GM21619 (cell line): ENCODE measurements at regions not wholly inside any gene's neighbourhood (a gene's known extent, or its start where the extent isn't known, plus 50 kb on each side); places are given as distances from the start of the nearest gene placed in this dataset.

Experiments
- ATAC-seq: cut with Tn5 transposase; IDR thresholded peaks from one replicate; pipeline ENCODE4 v1.9.1; 2021; ENCODE audit not compliant: unreplicated experiment

DNA sequence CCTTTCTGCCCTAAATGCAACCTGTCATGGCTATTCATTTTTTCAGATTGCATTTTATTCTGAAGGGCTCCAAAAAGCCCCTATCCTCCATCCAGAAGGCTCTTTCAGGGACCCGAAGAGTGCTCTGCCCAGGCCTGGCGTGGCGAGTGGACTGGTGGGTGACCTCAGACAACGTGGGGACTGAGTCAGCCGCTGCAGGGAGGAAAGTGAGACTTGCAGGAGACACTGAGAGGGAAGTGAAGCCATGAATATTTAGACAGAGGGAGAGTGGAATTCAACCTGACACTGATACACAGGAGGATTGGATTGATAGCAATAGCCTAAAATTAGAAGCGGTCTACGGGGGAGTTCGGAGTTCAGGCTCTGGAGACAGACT, 63.6 kb upstream of the SIX2 start:
- ATAC-seq: no peak

DNA sequence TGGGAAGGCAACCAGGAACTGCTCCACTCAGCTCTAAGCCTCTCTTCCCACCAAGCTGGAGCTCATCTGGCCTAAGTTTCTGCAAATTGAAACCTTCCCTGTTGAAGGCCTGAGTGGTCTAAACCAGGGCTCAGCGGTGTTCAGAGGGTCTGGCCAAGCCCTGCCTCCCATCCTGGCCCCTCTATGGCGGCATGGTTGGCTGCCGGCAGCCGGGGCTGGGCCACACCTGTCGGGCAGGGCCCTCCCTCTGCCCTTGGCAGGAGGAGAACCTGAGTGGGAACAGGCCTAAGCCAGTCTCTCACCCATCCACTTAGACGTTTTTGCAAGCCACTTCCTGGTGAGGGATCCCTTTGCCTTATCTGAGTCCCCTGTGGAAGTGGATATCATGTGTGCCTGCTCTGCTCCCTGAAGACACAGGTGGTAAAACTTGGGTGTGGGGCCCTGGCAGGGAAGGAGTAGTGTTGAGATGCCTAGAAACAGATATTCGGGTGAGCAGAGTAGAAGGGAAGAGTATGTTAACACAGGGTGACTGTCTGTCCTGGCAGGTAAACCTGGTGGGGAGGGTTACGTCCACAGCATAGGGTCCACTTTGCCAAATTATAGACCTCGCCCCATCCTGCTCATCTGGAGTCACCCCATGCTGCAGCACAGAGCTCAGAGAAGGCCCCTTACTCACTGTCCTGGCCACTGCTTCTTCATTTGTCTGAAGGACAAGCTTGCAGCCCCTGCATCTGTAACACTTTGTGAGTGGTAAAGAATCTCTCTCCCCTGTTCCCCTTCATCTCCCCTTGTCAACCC, 63.0 kb upstream of the SIX2 start:
- ATAC-seq: no peak

DNA sequence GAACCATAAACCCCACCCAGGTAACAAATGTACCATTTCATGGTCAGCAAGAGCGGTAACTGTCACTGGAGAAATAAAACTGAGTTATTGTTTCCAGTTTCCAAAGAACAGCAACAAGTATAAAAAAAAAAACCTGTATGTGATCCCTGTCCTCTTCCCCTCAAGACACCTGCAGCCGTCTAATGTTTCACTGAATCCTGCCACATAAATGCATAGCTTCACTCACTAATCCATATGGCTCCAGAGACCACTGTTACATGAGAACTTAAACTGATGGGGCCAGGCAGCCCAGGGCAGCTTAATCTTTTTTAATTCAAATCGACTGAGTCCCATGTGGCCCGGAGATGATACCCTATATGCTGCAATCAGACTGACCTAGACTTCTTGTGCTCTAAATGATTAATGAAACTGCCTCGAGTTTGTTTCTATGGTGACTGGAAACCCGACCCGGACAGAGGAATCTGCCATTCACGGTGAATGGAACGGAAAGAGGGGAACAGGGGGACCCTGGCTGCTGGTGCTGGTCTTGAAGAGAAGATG, 60.9 kb upstream of the SIX2 start:
- ATAC-seq: no peak

GRCh38 chr2:45069684-45070083, 60.4 kb upstream of the SIX2 start:
- ATAC-seq: no peak

DNA sequence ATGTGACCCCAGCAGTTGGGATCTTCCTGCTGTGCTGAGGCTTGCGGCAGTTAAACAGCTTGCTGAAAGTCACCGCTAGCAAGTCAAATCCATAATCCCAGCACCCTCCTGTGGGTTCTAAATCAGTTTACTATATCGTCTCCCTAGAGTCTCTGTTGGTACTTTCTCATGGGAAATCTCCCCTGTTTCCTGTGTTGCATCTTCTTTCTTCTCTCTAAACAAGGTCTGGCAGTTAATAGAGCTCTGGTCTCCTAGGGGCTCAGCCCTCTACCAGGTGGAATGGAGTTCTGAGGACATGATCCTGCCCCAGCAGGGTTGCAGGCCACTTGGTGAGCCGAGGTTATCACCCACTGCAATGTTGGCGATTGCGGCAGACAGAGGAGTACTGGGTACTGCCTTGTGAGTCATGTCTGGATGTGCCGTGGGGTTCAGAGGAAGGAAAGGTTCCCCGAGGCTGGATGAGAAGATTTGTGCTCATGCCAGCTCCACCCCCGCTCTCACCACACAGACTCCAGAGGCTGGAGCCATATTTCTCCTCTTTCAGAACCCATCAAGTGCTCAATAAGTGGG, 59.4 kb upstream of the SIX2 start:
- no peak for ATAC-seq

GRCh38 chr2:45067859-45068570, 58.8 kb upstream of the SIX2 start:
- no peak for ATAC-seq
